HUES6 (cell line): ENCODE measurements at regions not wholly inside any gene's neighbourhood (a gene's known extent, or its start where the extent isn't known, plus 50 kb on each side); places are given as distances from the start of the nearest gene placed in this dataset.
"Not testable (repeated sequence)": the region's sequence is repeated elsewhere in the genome, so short reads cannot be mapped to it uniquely, and the experiment has no call there.

ENCODE experiments used
- H3K27ac ChIP-seq: 2 replicates; pipeline ENCODE4 v1.7.0; 2013; ENCODE audit warnings: low read depth, mild to moderate bottlenecking, low read length, inconsistent platforms
- H3K27me3 ChIP-seq: 2 replicates; pipeline ENCODE4 v1.6.1; 2013; ENCODE audit warnings: low read length; ENCODE audit not compliant: control insufficient read depth, insufficient read depth
- H3K36me3 ChIP-seq: 2 replicates; pipeline ENCODE4 v1.6.1; 2013; ENCODE audit warnings: low read length; ENCODE audit not compliant: control insufficient read depth, insufficient read depth
- H3K4me1 ChIP-seq: 2 replicates; pipeline ENCODE4 v1.6.1; 2013; ENCODE audit warnings: low read length; ENCODE audit not compliant: control insufficient read depth, insufficient read depth
- H3K4me3 ChIP-seq: 2 replicates; pipeline ENCODE4 v1.5.1; 2013; ENCODE audit warnings: low read depth, low read length
- H3K9ac ChIP-seq: one replicate; pipeline ENCODE4 v1.6.1; 2013; ENCODE audit warnings: mild to moderate bottlenecking, low read length
- H3K9me3 ChIP-seq: 2 replicates; pipeline ENCODE4 v1.6.1; 2013; ENCODE audit warnings: low read depth, low read length; ENCODE audit not compliant: control insufficient read depth, insufficient read depth

DNA sequence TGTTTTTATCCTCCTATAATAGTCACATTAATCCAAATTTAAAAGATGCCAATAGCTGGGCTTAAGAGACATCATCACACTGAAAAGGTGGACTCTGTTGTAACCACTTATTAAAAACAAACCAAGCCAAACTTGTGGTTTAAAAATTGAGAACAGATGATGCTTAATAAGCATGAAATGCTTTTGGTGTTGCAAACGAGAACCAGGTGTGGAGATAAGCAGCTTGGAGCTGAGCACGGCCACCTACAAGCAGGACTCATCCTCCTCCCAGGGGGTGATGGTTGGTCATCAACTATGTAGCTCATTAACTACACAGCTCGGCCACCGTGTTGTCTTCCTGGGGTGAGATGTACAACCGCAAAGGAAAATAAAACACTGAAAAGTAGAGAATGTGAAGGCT, 154.4 kb downstream of the NPR3 start:
- no peak overlapping the region for H3K4me3 ChIP-seq
- H3K36me3 ChIP-seq: no peaks in the 10 kb centered on the region
- H3K9ac ChIP-seq: no peak overlapping the region
- no peaks in the 10 kb centered on the region for H3K27me3 ChIP-seq
- no peaks in the 10 kb centered on the region for H3K9me3 ChIP-seq
- H3K27ac ChIP-seq: no peak overlapping the region
- no peaks in the 10 kb centered on the region for H3K4me1 ChIP-seq

DNA sequence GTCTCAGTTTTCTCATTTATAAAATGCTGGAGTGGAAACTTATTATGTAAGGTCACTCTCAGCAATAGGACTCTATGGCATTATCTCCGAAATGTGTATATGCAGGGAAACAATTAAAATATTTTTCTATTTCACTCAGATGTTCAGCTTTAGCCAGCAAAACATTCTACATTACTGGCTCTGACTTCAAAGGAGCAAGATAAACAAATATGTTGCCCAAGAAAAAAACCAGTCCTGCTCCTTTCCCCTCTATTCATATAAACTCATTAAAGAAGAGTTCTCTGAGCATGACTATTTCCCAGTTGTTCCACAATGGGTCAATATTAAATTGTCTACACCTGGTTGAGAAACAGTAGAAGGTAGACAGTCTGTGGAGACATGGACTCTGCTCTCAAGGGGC, 155.0 kb downstream of the NPR3 start:
- H3K36me3 ChIP-seq: no peaks in the 10 kb centered on the region
- H3K4me3 ChIP-seq: no peak overlapping the region
- H3K9ac ChIP-seq: no peak overlapping the region
- H3K9me3 ChIP-seq: no peaks in the 10 kb centered on the region
- no peaks in the 10 kb centered on the region for H3K27me3 ChIP-seq
- H3K27ac ChIP-seq: no peak overlapping the region
- H3K4me1 ChIP-seq: no peaks in the 10 kb centered on the region

DNA sequence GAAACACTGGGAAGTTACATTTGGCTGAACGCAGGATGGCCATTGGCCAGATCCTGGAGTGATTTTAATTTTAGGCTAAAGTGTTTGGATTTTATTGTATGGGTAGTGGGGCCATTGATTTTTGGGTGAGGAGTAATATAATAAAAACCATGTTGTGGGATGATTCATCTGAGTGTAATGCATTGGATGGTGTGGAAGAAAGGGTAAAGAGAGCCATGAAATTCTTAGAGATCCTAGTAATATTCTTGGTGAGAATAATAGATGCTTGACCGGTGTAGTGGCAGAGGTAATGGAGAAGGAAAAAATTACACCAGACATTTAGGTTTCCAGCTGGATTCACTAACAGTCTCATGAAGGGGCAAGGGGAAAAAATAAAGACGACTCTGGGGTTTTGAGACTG, 158.1 kb downstream of the NPR3 start:
- no peak overlapping the region for H3K4me3 ChIP-seq
- no peaks in the 10 kb centered on the region for H3K27me3 ChIP-seq
- H3K27ac ChIP-seq: no peak overlapping the region
- no peaks in the 10 kb centered on the region for H3K4me1 ChIP-seq
- no peak overlapping the region for H3K9ac ChIP-seq
- peaks cover 13% of the 10 kb centered on the region; the same call in 1 of the 2 replicates for H3K9me3 ChIP-seq
- H3K36me3 ChIP-seq: no peaks in the 10 kb centered on the region

DNA sequence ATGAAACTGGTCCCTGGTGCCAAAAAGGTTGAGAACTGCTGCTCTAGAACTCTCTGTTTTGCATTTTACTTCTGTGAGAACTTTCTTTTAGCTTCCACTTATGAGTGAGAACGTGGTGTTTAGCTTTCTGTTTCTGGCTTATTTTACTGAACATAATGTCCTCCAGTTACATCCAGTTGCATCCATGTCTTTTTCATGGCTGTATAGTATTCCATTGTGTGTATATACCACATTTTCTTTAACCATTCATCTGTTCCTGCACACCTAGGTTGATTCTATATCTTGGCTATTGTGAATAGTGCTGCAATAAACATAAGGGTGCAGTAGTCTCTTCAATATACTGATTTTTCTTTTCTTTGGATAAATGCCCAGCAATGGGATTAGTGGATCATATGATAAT, 165.7 kb downstream of the NPR3 start:
- Histone ChIP-seq H3K9ac (no peak overlapping the region), H3K4me1 (no peaks in the 10 kb centered on the region), H3K36me3 (no peaks in the 10 kb centered on the region), H3K4me3 (no peak overlapping the region), H3K27ac (no peak overlapping the region), H3K9me3 (peaks cover 16% of the 10 kb centered on the region), H3K27me3 (no peaks in the 10 kb centered on the region)

DNA sequence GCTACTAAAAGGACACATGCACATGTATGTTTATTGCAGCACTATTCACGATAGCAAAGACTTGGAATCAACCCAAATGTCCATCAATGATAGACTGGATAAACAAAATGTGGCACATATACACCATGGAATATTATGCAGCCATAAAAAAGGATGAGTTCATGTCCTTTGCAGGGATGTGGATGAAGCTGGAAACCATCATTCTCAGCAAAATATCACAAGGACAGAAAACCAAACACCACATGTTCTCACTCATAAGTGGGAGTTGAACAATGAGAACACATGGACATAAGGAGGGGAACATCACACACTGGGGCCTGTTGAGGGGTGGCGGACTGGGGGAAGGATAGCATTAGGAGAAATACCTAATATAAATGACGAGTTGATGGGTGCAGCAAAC, 168.2 kb downstream of the NPR3 start:
- H3K36me3 ChIP-seq, H3K4me3 ChIP-seq, H3K9ac ChIP-seq, H3K9me3 ChIP-seq, H3K27ac ChIP-seq, H3K4me1 ChIP-seq, H3K27me3 ChIP-seq: not testable (repeated sequence)

DNA sequence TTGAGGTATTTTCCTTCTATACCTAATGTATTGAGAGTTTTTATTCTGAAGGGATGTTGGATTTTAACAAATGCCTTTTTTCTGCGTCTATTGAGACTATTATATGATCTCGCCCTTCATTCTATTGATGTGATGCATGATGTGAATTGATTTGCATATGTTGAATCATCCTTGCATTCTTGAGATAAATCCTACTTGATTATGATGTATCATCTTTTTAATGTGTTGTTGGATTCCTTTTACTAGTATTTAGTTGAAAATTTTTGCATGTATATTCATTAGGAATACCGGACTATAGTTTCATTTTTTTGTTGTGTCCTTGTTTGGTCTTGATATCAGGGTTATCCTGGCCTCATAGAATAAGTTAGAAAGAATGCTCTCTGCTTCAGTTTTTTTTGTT, 169.7 kb downstream of the NPR3 start:
- Histone ChIP-seq H3K4me1 (no peaks in the 10 kb centered on the region), H3K27me3 (no peaks in the 10 kb centered on the region), H3K27ac (no peak overlapping the region), H3K36me3 (no peaks in the 10 kb centered on the region), H3K4me3 (no peak overlapping the region), H3K9ac (no peak overlapping the region), H3K9me3 (peaks cover 3% of the 10 kb centered on the region; the same call in 1 of the 2 replicates)

DNA sequence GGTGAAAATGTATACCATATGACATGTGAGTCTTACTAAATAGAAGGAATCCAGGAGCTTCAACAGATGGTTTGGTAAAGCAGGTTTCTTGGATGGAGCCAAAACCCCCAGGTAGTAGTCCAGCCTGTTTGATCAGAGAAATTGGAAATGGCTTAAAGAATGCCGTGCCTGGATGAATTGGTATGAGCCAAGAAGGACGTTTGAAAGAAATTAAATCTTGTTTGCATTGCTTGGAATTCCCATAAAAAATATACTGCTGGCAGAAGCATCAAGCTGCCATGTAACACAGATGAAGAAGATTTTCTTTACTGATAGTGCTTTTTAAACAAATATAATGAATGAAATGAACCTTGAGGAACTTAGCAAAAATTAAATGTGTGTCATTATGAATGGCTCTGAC, 176.3 kb downstream of the NPR3 start:
- H3K27ac ChIP-seq: no peak overlapping the region
- H3K36me3 ChIP-seq: no peaks in the 10 kb centered on the region
- no peaks in the 10 kb centered on the region for H3K4me1 ChIP-seq

DNA sequence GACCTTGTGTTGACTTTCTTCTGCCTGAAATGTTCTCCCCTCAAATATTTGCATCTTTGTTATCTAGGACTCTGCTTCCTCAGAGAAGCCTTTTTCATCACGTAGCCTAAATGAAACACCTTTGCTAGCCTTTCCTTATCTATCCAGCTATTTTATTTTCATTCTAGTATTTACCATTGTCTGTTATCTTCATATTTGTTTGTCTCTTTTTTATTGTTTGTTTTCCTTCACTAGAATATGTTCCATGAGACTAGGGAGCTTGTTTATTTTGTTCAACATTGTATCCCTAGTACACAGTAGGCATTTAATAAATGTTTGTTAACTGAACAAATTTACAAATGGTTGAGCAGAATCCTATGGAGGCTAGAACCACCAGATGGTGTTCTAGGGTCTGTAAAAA, 178.0 kb downstream of the NPR3 start:
- Histone ChIP-seq H3K27ac (no peak overlapping the region), H3K4me1 (no peaks in the 10 kb centered on the region), H3K27me3 (no peaks in the 10 kb centered on the region), H3K9me3 (no peaks in the 10 kb centered on the region), H3K4me3 (no peak overlapping the region), H3K36me3 (no peaks in the 10 kb centered on the region), H3K9ac (no peak overlapping the region)

More for the DNA sequence above, 176.3 kb downstream of the NPR3 start:
- Histone ChIP-seq H3K27me3 (no peaks in the 10 kb centered on the region), H3K4me3 (no peak overlapping the region), H3K9me3 (no peaks in the 10 kb centered on the region), H3K9ac (no peak overlapping the region)

DNA sequence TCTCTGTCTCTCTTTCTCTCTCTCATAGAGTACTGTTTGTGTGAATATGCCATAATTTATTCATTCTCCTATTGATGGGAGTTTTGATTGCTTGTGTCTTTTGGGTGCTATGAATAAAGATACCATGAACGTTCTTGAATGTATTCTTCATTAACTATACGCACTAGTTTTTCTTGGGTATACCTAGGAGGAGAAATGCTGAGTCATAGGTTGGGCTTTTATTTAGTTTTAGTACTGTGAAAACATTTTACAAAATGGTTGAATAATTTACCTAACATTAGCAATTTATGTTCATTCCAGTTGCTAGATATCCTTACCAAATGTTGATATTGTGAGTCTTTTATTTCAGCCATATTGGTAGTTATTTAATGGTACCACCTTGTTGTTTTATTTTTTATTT, 192.5 kb downstream of the NPR3 start:
- Histone ChIP-seq H3K4me1 (no peaks in the 10 kb centered on the region), H3K27me3 (no peaks in the 10 kb centered on the region), H3K9me3 (peaks cover 6% of the 10 kb centered on the region; the same call in 1 of the 2 replicates)

DNA sequence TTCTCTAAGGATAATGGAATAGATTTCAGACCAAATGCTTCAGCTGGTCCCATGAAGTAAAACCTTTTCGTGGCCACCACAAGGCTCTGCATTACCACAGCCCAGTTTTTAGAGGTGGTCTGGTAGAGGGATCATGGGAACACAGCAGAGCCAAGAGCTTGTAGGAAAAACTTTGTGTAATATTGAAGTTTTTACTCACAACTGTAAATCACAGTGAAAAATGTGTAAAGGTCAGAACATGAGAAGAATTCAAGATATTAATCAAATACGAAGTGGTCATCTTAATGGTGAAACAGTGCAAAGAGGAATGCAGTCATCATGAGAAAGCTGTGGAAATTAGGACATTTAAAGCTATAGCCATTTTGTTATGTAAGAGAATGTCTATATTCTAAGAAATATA, 197.5 kb downstream of the NPR3 start:
- Histone ChIP-seq H3K9ac (no peak overlapping the region), H3K27me3 (no peaks in the 10 kb centered on the region), H3K4me3 (no peak overlapping the region), H3K9me3 (no peaks in the 10 kb centered on the region), H3K36me3 (no peaks in the 10 kb centered on the region), H3K4me1 (no peaks in the 10 kb centered on the region), H3K27ac (no peak overlapping the region)

More for the DNA sequence above, 192.5 kb downstream of the NPR3 start:
- no peak overlapping the region for H3K4me3 ChIP-seq
- H3K36me3 ChIP-seq: no peaks in the 10 kb centered on the region
- H3K9ac ChIP-seq: no peak overlapping the region
- H3K27ac ChIP-seq: no peak overlapping the region

DNA sequence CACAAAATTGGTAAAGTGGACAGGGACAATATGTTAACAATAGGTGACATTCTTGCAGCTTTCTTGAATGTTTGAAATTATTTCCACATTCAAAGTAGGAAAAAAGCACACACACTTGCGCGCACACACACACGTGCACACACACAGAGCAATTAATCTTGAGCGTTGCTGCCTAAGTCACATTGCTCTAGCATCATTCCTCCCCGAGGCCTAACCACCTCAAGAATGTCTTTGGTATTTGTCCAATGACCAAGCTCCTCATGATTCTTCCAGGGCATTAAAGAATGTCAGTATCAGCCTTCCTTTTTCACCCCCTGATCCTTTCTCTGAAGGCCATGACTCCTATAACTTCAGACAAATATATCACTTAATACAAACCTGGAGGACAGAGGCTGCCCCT, 198.1 kb downstream of the NPR3 start:
- Histone ChIP-seq H3K4me1 (no peaks in the 10 kb centered on the region), H3K9me3 (no peaks in the 10 kb centered on the region), H3K27me3 (no peaks in the 10 kb centered on the region), H3K4me3 (no peak overlapping the region), H3K27ac (no peak overlapping the region), H3K36me3 (no peaks in the 10 kb centered on the region), H3K9ac (no peak overlapping the region)

DNA sequence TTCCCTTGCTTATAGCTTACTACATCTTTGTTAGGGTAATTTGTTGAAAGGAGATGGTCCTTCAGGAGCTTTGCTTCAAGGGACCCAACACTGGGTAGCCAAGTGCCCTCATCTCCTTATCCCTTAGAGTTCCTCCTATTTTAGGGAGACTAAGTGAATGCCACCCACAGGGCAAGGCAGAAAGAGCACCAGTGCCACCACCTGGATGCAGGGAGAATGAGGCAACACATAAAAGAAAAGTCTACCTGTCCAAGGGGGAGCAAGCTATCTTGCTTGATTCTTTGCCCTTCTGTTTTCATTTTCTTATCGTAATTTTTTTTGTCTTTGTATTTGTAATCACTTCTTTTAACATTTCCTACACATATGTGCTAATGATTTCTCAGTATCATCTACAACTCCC, 205.5 kb downstream of the NPR3 start:
- Histone ChIP-seq H3K36me3 (no peaks in the 10 kb centered on the region), H3K27me3 (no peaks in the 10 kb centered on the region), H3K4me1 (no peaks in the 10 kb centered on the region), H3K9ac (no peak overlapping the region), H3K9me3 (no peaks in the 10 kb centered on the region), H3K4me3 (no peak overlapping the region), H3K27ac (no peak overlapping the region)
